ENCODE measurements at regions not wholly inside any gene's neighbourhood (a gene's known extent, or its start where the extent isn't known, plus 50 kb on each side); places are given as distances from the start of the nearest gene placed in this dataset.

DNA sequence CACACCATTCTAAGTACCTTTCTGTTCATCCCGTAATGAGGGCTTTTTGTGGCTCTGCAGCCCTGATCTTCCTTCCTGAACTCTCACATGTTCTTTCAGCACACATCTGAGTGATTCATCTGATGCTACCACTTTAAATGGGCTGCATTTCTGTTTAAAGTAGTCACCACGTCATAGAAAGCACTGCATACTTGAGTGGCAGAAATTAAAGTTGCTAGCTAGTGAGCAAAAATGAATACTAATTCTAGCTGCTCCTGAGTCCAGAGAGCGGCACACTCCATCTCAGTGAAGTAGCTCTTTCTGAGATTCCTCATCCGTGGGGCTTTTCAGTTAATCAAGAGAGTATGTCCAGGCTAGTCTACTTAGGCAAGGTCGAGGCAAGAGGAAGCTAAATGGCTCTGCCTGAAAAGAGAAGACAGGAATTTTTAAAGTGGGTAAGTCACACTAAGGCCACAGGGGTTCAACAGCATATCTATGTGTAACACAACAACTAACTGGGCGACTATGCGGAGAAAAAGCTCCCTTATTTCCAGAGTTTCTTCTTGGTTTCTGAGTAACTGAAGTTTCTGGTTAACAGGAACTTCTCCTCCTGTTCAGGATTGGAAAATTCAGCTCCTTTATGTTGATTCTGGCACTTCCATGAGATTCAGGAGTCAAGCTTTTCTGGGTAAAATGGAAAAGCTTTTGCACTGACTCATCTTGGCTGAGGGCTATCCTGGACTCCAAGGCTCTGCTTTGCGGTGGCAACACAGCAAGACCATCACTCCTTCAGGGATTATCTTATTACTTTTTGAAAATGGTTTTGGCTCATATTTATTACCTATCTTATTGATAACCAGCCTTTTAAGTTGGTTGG is 109.5 kb downstream of the TAF11L14 start:
- no peaks in the 10 kb centered on the region for H3K9me3 ChIP-seq (ENCODE audit: control insufficient read depth, insufficient read depth, low read depth, low read length)
- H3K4me1 ChIP-seq (ENCODE audit: control insufficient read depth, insufficient read depth, low read length) = no peaks in the 10 kb centered on the region
- no peak overlapping the region for H3K27ac ChIP-seq (ENCODE audit: low read length)
- ChIA-PET CTCF (no interaction called here), POLR2A (no interaction called here)
- ATAC-seq (no peak), DNase-seq (ENCODE audit: low read depth, low spot score) (no peak)
- no peaks in the 10 kb centered on the region for H3K36me3 ChIP-seq (ENCODE audit: control insufficient read depth, insufficient read depth, low read length)
- BruUV-seq (replicated peaks) = no TSS peak
- in situ Hi-C loops (cut with HindIII; ENCODE audit: low pct_unique_long_range_greater_than_20kb, low sequenced_read_pairs) = no loop called here
- H3K27me3 ChIP-seq (ENCODE audit: control insufficient read depth, insufficient read depth, low read length) = no peaks in the 10 kb centered on the region
- H3K4me3 ChIP-seq (ENCODE audit: low read depth in 2 of 2, low read length in 2 of 2) = no peak overlapping the region
- TF ChIP-seq, protein P1, sequence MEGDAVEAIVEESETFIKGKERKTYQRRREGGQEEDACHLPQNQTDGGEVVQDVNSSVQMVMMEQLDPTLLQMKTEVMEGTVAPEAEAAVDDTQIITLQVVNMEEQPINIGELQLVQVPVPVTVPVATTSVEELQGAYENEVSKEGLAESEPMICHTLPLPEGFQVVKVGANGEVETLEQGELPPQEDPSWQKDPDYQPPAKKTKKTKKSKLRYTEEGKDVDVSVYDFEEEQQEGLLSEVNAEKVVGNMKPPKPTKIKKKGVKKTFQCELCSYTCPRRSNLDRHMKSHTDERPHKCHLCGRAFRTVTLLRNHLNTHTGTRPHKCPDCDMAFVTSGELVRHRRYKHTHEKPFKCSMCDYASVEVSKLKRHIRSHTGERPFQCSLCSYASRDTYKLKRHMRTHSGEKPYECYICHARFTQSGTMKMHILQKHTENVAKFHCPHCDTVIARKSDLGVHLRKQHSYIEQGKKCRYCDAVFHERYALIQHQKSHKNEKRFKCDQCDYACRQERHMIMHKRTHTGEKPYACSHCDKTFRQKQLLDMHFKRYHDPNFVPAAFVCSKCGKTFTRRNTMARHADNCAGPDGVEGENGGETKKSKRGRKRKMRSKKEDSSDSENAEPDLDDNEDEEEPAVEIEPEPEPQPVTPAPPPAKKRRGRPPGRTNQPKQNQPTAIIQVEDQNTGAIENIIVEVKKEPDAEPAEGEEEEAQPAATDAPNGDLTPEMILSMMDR (IDR thresholded peaks at IDR 0.05) = no peak
- no peak for TF ChIP-seq SIN3A (IDR thresholded peaks at IDR 0.05; ENCODE audit: borderline replicate concordance, insufficient read depth, low read depth, low read length)
- TF ChIP-seq, protein P2, sequence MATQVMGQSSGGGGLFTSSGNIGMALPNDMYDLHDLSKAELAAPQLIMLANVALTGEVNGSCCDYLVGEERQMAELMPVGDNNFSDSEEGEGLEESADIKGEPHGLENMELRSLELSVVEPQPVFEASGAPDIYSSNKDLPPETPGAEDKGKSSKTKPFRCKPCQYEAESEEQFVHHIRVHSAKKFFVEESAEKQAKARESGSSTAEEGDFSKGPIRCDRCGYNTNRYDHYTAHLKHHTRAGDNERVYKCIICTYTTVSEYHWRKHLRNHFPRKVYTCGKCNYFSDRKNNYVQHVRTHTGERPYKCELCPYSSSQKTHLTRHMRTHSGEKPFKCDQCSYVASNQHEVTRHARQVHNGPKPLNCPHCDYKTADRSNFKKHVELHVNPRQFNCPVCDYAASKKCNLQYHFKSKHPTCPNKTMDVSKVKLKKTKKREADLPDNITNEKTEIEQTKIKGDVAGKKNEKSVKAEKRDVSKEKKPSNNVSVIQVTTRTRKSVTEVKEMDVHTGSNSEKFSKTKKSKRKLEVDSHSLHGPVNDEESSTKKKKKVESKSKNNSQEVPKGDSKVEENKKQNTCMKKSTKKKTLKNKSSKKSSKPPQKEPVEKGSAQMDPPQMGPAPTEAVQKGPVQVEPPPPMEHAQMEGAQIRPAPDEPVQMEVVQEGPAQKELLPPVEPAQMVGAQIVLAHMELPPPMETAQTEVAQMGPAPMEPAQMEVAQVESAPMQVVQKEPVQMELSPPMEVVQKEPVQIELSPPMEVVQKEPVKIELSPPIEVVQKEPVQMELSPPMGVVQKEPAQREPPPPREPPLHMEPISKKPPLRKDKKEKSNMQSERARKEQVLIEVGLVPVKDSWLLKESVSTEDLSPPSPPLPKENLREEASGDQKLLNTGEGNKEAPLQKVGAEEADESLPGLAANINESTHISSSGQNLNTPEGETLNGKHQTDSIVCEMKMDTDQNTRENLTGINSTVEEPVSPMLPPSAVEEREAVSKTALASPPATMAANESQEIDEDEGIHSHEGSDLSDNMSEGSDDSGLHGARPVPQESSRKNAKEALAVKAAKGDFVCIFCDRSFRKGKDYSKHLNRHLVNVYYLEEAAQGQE (IDR thresholded peaks at IDR 0.05; ENCODE audit: insufficient read depth in 1 of 2, low read depth in 2 of 2, low read length in 1 of 2) = no peak
- no peak for TF ChIP-seq TCF7L2 (IDR thresholded peaks at IDR 0.05; ENCODE audit: low read depth, low read length)
- no peak for TF ChIP-seq POLR2AphosphoS5 (IDR thresholded peaks at IDR 0.05; ENCODE audit: low read depth, low read length)
- intact Hi-C loops (cut with micrococcal nuclease; ENCODE audit: unreplicated experiment) = no loop called here

DNA sequence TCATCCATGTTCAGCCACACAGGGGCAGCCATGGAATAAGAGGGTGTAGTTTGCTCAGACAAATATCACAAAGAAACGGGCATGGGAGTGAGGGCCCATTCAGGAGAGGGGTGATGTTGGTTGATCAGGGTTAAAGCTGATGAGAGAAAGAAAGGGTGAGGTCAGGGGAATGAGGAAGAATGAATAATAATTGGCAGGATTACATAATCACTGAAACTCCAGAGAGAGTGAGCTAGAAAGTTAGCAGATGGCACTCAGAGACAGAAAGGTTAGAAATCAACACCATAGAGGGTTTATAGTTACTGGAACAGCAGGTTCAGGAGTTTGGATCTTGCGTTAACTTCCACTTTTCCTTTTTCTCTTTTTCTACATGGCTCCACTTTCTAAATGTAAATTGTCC is 113.9 kb downstream of the TAF11L14 start:
- CTCF ChIA-PET = no interaction called here
- Histone ChIP-seq H3K9me3 (ENCODE audit: control insufficient read depth, insufficient read depth, low read depth, low read length) (no peaks in the 10 kb centered on the region), H3K36me3 (ENCODE audit: control insufficient read depth, insufficient read depth, low read length) (no peaks in the 10 kb centered on the region), H3K4me3 (ENCODE audit: low read depth in 2 of 2, low read length in 2 of 2) (no peak overlapping the region), H3K27ac (ENCODE audit: low read length) (no peak overlapping the region), H3K27me3 (ENCODE audit: control insufficient read depth, insufficient read depth, low read length) (no peaks in the 10 kb centered on the region), H3K4me1 (ENCODE audit: control insufficient read depth, insufficient read depth, low read length) (no peaks in the 10 kb centered on the region)
- POLR2A ChIA-PET = no interaction called here
- intact Hi-C loops (cut with micrococcal nuclease; ENCODE audit: unreplicated experiment) = no loop called here
- in situ Hi-C loops (cut with HindIII; ENCODE audit: low pct_unique_long_range_greater_than_20kb, low sequenced_read_pairs) = no loop called here
- no TSS peak for BruUV-seq (replicated peaks)
- TF ChIP-seq POLR2AphosphoS5 (IDR thresholded peaks at IDR 0.05; ENCODE audit: low read depth, low read length) (no peak), SIN3A (IDR thresholded peaks at IDR 0.05; ENCODE audit: borderline replicate concordance, insufficient read depth, low read depth, low read length) (no peak), TCF7L2 (IDR thresholded peaks at IDR 0.05; ENCODE audit: low read depth, low read length) (no peak)
- TF ChIP-seq, protein P1 (IDR thresholded peaks at IDR 0.05) = no peak
- TF ChIP-seq, protein P2 (IDR thresholded peaks at IDR 0.05; ENCODE audit: insufficient read depth in 1 of 2, low read depth in 2 of 2, low read length in 1 of 2) = no peak
- DNase-seq (ENCODE audit: low read depth, low spot score) (no peak), ATAC-seq (no peak)
